NAMALWA (cell line): ENCODE measurements at regions not wholly inside any gene's neighbourhood (a gene's known extent, or its start where the extent isn't known, plus 50 kb on each side); places are given as distances from the start of the nearest gene placed in this dataset.

ENCODE experiments used
- DNase-seq: peaks from one replicate; pipeline ENCODE4 v3.0.0-alpha.2; 2015; ENCODE audit warnings: low spot score

GRCh38 chr13:103795892-103796478 lies 729.8 kb upstream of the SLC10A2 start:
- DNase-seq, result no peak

DNA sequence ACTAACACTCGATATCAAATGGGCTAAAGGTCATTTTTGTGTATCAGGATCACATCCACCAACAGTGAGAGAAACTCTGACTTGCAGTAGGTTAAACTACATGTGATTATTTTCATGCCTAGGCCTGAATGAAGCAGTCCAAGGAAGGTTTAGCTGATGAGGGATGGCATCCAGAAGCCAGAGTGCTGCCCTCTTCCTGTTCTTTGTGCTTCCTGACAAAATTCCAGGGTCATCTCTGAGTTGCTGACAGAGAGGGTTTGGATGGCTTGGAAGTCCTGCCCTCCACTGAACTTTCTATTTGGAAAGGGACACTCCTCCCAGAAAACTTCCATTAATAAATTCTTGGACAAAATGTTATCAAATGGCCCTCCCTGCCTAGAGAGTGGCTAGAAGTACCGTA lies 728.3 kb upstream of the SLC10A2 start:
- no peak for DNase-seq

DNA sequence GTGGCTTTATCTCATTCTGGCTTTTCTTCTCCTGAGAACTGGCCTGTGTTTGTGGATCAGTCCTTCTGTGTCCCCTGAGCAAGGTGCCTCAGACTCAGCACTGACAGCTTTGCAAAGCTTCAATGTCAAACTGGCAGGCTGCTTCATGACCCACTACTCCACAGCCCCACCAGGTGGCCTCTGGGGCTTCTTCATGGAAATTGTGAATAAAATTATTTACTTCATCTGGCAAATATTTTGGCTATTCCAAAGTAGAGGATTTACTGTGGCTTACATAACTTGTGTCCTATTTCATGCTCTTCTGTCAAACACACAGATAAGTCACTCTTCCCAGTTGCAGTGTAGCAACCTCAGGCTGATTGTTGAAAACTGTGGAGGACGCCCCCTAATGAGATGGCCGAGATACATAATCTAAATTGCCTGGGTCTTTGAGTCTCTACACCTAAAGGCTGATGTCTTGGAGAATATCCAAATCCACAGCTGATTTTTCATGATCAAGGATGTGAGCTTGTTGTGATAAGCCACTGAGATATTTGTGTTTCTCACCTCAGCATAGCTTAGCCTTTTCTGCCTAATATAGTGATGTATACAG lies 721.9 kb upstream of the SLC10A2 start:
- DNase-seq, result peak; percentile 58

DNA sequence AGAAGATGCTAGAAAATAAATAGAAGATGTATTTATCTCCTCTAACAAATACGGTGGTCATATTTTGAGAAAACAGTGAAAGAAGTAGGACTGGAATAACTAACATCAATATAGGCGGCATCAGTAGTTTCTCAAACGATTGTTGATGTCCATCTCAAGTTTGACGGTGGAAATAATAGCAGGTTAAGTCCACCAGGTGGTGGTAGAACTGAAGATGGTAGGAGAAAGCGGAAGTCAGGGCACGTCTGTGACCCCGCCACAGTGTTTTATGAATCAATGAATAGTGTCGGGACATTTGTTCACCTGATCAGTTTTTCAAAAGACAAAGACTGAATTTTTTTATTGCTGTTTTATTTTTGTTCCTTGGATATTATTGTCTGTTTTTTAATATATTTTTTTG lies 706.4 kb upstream of the SLC10A2 start:
- peak; percentile 52 for DNase-seq

GRCh38 chr13:103762523-103762922 lies 696.3 kb upstream of the SLC10A2 start:
- DNase-seq, result peak; percentile 27

- DNase-seq, result no peak
These were observed 693.1 kb upstream of the SLC10A2 start for GRCh38 chr13:103759361-103759760.

GRCh38 chr13:103758222-103758621 lies 692.0 kb upstream of the SLC10A2 start:
- no peak for DNase-seq

DNA sequence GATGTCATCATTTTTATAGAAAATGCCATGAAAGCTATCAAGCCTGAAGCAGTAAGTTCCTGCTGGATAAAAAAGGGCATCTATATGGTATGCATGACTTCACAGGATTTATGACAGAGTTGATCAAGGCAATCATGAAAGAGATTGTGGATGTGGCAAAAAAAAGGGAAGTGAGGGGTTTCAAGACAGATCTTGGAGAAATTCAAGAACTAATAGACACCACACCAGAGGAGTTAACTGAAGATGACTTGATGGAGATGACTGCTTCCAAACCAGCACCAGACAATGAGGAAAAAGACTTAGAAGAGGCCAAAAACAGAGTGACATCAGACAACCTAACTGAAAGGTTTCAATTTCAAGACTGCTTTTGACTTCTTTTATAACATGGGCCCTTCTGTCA lies 691.1 kb upstream of the SLC10A2 start:
- peak; percentile 10 for DNase-seq

GRCh38 chr13:103754783-103755182 lies 688.6 kb upstream of the SLC10A2 start:
- DNase-seq, result no peak

DNA sequence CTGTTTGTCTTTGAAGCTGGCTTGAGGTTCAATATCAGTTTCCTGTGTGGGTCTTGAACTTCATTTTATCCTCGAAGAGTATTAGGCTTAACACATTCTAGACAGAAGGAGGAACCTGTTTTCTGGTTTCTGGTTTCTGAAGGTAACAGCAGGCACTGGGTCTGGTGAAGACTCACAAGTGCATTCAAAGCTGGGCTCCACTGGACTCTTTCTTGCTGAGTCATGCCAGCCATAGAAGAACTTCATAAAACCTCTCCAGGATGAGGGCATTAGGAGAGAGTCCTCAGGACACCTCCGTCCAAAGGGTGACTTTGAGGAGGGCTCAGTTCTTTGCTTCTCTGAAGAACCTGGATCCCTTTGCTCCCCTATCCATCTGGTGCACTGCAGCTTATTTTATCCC lies 668.6 kb upstream of the SLC10A2 start:
- no peak for DNase-seq

- DNase-seq, result no peak
These were observed 665.7 kb upstream of the SLC10A2 start for GRCh38 chr13:103731959-103732358.

GRCh38 chr13:103730407-103730806 lies 664.2 kb upstream of the SLC10A2 start:
- DNase-seq, result no peak

DNA sequence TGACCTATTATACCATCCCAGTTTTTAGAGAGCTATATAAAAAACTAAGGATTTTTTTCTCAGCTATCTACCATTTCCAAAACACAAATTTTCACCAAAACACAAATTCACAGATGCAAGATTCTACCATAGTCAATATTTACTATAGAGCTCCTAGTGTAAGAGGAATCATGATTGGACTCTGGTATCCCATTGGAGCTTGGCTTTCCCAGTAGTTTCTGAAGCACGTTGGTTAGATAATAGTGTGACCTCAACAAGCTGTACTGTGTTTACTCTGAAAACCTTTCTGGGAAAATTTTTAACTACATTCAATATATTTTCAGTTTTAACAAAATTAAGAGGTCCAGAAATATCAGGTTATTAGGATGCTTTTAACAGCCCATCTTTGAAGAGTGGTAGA lies 660.6 kb upstream of the SLC10A2 start:
- no peak for DNase-seq

DNA sequence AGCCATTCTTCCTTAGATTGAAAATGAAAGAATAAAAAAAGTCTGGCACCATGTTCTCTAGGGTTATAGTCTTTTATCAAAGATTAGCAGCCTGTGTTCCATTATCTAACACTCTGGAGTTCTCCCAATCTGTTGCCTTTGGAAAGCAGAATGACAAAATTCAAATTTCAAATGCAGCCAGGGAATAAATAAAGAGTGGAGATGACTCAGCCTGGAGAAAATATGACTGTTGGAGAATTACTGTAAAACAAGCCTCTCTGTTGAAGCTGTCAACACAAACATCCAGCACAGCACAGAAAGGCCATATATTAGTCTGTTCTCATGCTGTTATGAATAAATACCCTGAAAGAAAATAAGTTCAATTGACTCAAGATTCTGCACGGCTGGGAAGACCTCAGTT lies 650.5 kb upstream of the SLC10A2 start:
- DNase-seq, result no peak

- no peak for DNase-seq
These were observed 649.1 kb upstream of the SLC10A2 start for GRCh38 chr13:103715335-103715734.

DNA sequence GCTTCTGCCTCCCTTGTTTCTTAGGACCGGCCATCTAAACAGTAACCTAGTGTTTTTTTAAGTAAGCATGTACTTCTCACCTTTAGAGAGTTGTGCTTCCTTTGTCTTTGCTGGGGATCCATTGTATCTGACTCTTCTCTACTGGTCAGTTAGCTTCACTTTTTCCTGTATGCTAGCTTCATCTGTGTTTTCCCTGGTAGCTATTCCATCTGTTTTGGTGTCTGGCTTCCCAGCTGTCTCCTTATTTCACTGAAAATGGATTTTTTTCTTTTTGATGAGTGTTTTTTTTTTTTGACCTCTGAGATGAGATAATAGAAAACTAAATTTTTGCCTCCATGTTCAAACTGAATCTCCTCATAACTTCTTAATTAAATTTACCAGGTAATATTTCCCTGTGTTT lies 637.0 kb upstream of the SLC10A2 start:
- no peak for DNase-seq

DNA sequence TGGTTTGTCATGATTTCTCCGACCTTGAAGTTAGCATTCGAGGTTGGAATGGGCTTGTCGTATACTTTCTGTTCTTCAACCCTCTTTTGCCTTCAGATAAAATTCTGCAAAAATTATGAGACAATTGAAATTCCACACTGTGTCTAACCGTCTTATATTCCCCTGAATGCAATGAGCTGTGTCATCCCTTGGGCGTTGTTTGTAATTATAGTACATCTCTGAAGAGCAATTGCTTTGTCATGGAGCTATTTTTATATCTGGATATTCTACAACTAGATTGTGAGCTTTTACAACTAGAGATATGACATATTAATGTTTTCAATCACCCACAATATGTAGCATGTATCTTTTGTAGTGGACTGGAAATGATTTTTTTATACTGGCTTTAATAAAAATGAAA lies 631.8 kb upstream of the SLC10A2 start:
- DNase-seq, result no peak

- no peak for DNase-seq
These were observed 629.1 kb upstream of the SLC10A2 start for GRCh38 chr13:103695320-103695719.

- DNase-seq, result no peak
These were observed 628.3 kb upstream of the SLC10A2 start for GRCh38 chr13:103694471-103694870.

DNA sequence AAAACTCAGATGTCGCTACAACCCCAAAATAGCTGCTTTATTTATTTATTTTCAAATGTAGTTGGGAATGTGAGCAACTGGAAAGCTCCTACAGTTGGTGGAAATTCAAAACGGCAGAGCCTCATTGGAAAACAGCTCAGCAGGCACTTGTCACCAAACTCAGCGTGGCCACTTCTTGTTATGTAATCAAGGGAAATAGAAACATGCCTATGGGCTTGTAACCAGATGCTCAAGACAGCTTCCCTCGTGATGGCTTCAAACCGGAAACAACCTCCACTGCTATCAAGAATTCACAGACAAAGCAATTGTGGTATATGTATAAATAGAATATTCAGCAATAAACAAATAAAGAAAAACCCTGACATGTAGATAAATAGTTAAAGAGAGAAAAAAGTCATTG lies 627.8 kb upstream of the SLC10A2 start:
- DNase-seq, result peak; percentile 6

- no peak for DNase-seq
These were observed 626.2 kb upstream of the SLC10A2 start for GRCh38 chr13:103692442-103692841.

DNA sequence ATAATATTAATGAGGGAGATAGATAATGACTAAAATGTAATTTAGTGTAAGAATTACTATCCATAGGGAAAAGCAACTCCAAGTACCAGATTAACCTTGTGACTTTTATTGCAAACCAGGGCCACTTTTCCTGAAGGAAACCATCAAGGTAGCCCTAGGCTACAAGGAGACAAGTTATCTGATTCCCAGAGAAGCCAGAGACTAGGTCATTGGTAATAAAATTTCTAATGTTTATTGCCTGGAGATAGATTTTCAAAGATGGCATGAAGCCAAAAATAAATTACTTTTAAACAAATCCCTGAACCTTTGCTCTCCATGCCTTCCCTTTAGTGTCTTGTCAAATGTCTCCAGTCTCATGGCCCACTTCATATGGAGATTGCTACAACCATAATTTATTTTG lies 610.1 kb upstream of the SLC10A2 start:
- DNase-seq, result no peak

GRCh38 chr13:103671547-103671946 lies 605.3 kb upstream of the SLC10A2 start:
- no peak for DNase-seq

DNA sequence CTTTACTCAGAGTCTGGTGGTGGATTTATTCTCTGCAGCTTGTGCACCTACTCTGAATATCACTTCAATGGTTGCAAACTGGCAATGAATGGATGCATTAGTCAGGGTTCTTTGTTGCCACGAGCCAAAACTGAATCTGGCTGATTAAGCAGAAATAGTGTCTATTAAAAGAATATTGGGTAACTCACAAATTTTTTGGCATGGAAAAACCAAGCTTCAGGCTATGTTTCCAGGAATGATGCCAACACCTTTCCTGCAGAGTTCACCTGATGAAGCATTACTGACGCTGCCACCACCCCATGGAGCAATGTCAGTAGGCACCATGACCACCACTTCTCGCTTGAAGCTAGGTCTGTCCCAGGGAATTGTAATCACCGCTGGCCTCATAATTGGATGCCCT lies 597.8 kb upstream of the SLC10A2 start:
- no peak for DNase-seq
